Ovary (tissue), 7 donors: ENCODE measurements at regions not wholly inside any gene's neighbourhood (a gene's known extent, or its start where the extent isn't known, plus 50 kb on each side); places are given as distances from the start of the nearest gene placed in this dataset.

ENCODE experiments used
- DNase-seq, 5 donors: peaks; one replicate each; pipeline ENCODE4 v3.0.0-alpha.2; 2019 to 2020
- H3K27ac ChIP-seq, 2 donors: fragments of 200-600 bp; one replicate each; pipeline versions ENCODE4 v1.5.1 to v1.8.0; 2019 to 2022
- H3K27me3 ChIP-seq: fragments of 200-600 bp; one replicate; pipeline ENCODE4 v1.8.0; 2022
- H3K36me3 ChIP-seq: fragments of 200-600 bp; sonication (generic); one replicate; pipeline ENCODE4 v1.5.1; 2019
- H3K4me1 ChIP-seq: one replicate; pipeline ENCODE4 v1.8.1; 2013; ENCODE audit warnings: mild to moderate bottlenecking, moderate library complexity; ENCODE audit not compliant: insufficient read depth
- H3K4me3 ChIP-seq: fragments of 200-600 bp; sonication (generic); one replicate; pipeline ENCODE4 v1.5.1; 2017
- H3K9me3 ChIP-seq, 2 donors: fragments of 200-600 bp in 1 of 2; sonication (generic) in 1 of 2; one replicate each; pipeline versions ENCODE4 v1.5.1 to v1.8.1; 2013 to 2019; ENCODE audit warnings: mild to moderate bottlenecking in 1 of 2, moderate library complexity in 1 of 2
- EP300 ChIP-seq: sonication (generic); formaldehyde crosslinking; IDR thresholded peaks from one replicate; pipeline ENCODE4 v1.6.1; 2017; ENCODE audit warnings: antibody characterized with exemption
- POLR2A ChIP-seq: fragments of 450-650 bp; IDR thresholded peaks from one replicate; pipeline ENCODE4 v1.6.1; 2017; ENCODE audit warnings: antibody characterized with exemption, mild to moderate bottlenecking, moderate library complexity
- WGBS, 3 donors: extraction: QIAGEN DNeasy Blood & Tissue Kit in 1 of 3; methylation state at CpG; one replicate each; pipeline versions ENCODE4 v1.1.5 to v1.1.7; 2013 to 2017; 5-methylcytosine and 5-hydroxymethylcytosine counted together
- intact Hi-C, 4 donors: fragments of 100-400 bp; cut with DNase I; formaldehyde crosslinking; loops; one replicate each; pipeline versions ENCODE4 v1.11.0 to v1.15.1; 2022 to 2023
- TF ChIP-seq, protein P1 (sequence below), 3 donors: fragments of 450-650 bp in 2 of 3; fragments of 200-600 bp in 1 of 3; IDR thresholded peaks; one replicate each; pipeline versions ENCODE4 v1.5.1 to v1.8.0; 2016 to 2022; ENCODE audit warnings: antibody characterized with exemption in 3 of 3, mild to moderate bottlenecking in 1 of 3
- donor health status: DM: no; HTN: no; CAD: no; lungs with moderate emphysema.
- donor health status: DM: no; HTN: no; CAD: no.
- donor health status: Bipolar disorder and iron deficiency.
- donor health status: DM: no; HTN: no; CAD: no.
- donor health status: DM: yes; HTN: yes; CAD: no.

DNA sequence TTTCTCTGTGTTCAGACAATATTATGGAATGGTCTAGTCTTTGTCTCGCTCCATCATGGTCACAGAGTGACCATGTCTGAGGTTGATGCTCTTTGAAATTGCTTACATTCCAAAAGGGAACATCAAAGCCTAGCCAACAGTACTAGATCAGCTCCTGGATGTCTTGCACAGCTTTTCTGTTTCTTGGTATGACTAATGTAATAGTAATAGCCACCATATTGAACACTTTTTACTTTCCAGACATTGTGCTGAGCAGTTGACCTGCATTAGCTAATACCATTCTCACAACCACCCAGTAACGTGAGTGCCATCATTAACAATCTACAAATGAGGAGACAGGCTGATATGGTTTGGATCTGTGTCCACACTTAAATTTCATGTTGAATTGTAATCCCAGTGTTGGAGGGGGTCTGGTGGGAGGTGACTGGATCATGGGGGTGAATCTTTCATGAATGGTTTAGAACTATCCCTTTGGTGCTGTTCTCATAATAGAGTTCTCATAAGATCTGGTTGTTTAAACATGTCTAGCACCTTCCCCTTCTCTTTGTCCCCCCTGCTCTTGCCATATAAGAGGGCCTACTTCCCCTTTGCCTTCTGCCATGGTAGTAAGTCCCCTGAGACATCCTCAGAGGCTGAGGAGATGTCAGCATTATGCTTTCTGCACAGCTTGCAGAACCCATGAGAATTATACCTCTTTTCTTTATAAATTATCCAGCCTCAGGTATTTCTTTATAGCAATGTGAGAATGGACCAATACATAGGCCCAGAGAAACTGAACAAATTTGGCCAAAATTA lies 577.5 kb upstream of the CLINT1 start:
- TF ChIP-seq EP300 (no peak), POLR2A (no peak)
- TF ChIP-seq, protein P1, sequence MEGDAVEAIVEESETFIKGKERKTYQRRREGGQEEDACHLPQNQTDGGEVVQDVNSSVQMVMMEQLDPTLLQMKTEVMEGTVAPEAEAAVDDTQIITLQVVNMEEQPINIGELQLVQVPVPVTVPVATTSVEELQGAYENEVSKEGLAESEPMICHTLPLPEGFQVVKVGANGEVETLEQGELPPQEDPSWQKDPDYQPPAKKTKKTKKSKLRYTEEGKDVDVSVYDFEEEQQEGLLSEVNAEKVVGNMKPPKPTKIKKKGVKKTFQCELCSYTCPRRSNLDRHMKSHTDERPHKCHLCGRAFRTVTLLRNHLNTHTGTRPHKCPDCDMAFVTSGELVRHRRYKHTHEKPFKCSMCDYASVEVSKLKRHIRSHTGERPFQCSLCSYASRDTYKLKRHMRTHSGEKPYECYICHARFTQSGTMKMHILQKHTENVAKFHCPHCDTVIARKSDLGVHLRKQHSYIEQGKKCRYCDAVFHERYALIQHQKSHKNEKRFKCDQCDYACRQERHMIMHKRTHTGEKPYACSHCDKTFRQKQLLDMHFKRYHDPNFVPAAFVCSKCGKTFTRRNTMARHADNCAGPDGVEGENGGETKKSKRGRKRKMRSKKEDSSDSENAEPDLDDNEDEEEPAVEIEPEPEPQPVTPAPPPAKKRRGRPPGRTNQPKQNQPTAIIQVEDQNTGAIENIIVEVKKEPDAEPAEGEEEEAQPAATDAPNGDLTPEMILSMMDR (IDR thresholded peaks at IDR 0.05), result no peak
- WGBS, 3 donors, result 90 to 94% (median 91%) methylated on average over 2 of the region's 2 CpGs
- peaks cover 3% of the 10 kb centered on the region for H3K4me1 ChIP-seq
- no peaks in the 10 kb centered on the region for H3K36me3 ChIP-seq
- DNase-seq, result no peak
- intact Hi-C loops, result no loop called here
- no peak overlapping the region for H3K4me3 ChIP-seq
- no peaks in the 10 kb centered on the region for H3K27me3 ChIP-seq
- H3K27ac ChIP-seq, result no peak overlapping the region
- no peaks in the 10 kb centered on the region for H3K9me3 ChIP-seq

DNA sequence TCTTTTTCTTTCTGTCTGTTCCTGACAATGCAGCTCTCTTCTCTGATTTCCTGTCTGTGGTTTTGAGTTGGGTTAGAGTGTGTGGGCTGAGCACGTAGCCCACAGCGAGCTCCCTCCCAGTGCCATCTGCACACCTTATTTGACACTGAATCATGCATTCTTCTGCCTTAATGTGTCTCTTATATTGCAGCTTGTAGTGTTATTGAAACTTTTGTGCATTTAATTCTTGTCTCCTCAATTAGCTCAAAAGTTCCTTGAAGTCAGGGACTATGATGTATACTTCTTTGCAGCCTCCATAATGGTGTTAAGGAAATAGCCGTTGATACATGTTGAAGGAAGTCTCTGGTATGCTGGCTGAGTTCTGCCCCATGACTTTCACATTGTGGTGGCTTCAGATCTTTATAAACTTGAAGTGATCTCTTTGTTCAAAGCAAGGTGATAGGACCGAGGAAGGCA lies 576.2 kb upstream of the CLINT1 start:
- no peak overlapping the region for H3K4me3 ChIP-seq
- H3K9me3 ChIP-seq, result no peaks in the 10 kb centered on the region
- DNase-seq, result no peak
- H3K27ac ChIP-seq, result no peak overlapping the region
- intact Hi-C loops, result no loop called here
- WGBS, 3 donors, result 61 to 80% (median 72%) methylated on average over 4 of the region's 4 CpGs
- H3K4me1 ChIP-seq, result peaks cover 3% of the 10 kb centered on the region
- TF ChIP-seq, protein P1 (IDR thresholded peaks at IDR 0.05), result no peak
- TF ChIP-seq EP300, result no peak
- TF ChIP-seq POLR2A, result no peak
- H3K36me3 ChIP-seq, result no peaks in the 10 kb centered on the region
- H3K27me3 ChIP-seq, result no peaks in the 10 kb centered on the region

DNA sequence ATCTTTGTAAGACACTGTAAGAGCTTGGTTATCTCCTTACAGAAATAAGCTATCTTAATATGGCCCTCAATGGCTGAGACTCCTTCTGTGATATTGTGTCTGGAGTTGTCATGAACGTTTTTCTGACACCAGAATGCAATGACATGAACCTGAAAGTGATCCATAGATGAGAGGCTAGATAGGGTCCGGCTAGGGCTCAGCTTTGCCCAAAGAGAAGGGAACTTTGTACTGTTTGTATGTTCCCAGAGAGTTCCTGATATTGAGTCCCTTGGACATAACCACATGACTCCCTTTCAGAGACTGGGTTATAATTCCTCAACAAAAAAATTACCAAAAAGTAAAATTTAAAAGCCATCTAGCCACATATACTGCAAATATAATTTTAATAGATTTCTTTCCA lies 575.8 kb upstream of the CLINT1 start:
- no peak for DNase-seq
- Histone ChIP-seq H3K4me3 (no peak overlapping the region), H3K9me3 (no peaks in the 10 kb centered on the region), H3K27me3 (no peaks in the 10 kb centered on the region), H3K4me1 (peaks cover 3% of the 10 kb centered on the region), H3K36me3 (no peaks in the 10 kb centered on the region), H3K27ac (no peak overlapping the region)
- 52 to 72% (median 60%) methylated on average over 2 of the region's 2 CpGs for WGBS, 3 donors
- TF ChIP-seq, protein P1 (IDR thresholded peaks at IDR 0.05), result no peak
- no peak for TF ChIP-seq POLR2A
- no peak for TF ChIP-seq EP300
- intact Hi-C loops, result no loop called here

DNA sequence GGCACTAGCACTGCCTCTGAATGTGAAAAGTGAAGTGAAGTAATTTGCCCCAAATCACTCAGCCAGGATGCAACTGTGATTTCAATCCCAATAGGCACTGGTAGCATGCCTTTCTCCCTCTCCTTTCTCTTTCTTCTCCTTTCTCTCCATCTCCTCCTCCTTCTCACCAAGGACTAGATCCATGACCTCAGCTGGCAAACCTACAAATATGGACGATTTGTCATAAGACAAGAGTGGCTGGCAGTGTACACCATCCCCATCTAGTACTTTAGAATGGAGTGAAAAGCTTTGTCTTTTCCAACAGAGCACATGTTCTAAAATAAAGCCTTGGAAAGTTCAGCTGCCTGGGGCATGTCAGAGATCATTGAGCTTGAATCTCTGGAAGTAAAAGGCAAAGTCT lies 574.7 kb upstream of the CLINT1 start:
- Histone ChIP-seq H3K4me1 (peaks cover 3% of the 10 kb centered on the region), H3K27me3 (no peaks in the 10 kb centered on the region), H3K27ac (no peak overlapping the region), H3K36me3 (no peaks in the 10 kb centered on the region), H3K4me3 (no peak overlapping the region), H3K9me3 (no peaks in the 10 kb centered on the region)
- WGBS, 3 donors, result 58 to 75% (median 60%) methylated on average over 1 of the region's 1 CpG
- intact Hi-C loops, result no loop called here
- no peak for TF ChIP-seq EP300
- TF ChIP-seq, protein P1 (IDR thresholded peaks at IDR 0.05), result no peak
- no peak for TF ChIP-seq POLR2A
- DNase-seq, result no peak
